ENCODE measurements at regions not wholly inside any gene's neighbourhood (a gene's known extent, or its start where the extent isn't known, plus 50 kb on each side); places are given as distances from the start of the nearest gene placed in this dataset.

DNA sequence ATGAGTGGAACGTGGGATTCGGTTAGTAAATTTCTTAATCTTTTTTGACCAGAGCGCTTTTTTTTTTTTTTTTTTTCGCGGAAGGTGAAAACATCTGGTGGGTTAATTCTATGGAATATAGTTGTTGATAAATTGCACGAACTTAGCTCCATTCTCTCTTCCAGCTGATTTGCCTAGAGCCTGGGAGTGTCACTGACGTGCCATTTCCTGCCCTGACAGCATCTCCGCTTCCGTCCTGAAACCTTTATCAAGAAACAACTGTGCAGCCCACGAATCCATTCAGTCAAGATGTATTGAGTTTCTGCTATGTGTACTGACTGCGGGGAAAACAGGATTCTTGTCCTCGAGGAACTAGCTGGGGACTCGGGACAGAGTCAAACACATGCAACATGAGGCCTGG lies 59.5 kb upstream of the TGM3 start:
- ChIA-PET CTCF (interaction anchor here (0.6 to 2.8 kb wide), 4 partner anchors 16 to 64 kb away, joined by 3 to 16 read pairs (median 3); no protein-coding TSS in a partner anchor), POLR2A (no interaction called here), SMC1A (ENCODE audit: uncharacterized antibody, unreplicated experiment) (interaction anchor here (0.6 to 1.9 kb wide), 2 partner anchors 13 to 28 kb away, joined by 3 to 7 read pairs; no protein-coding TSS in a partner anchor), RAD21 (ENCODE audit: unreplicated experiment) (interaction anchor here (0.6 kb wide), 1 partner anchor 175 kb away, joined by 3 read pairs; no protein-coding TSS in a partner anchor)
- TF ChIP-seq HDAC2 (IDR thresholded peaks at IDR 0.05) (no peak), GABPA (IDR thresholded peaks at IDR 0.05; ENCODE audit: low read depth) (no peak), MTA3 (IDR thresholded peaks at IDR 0.05; ENCODE audit: borderline replicate concordance, low read length) (no peak), MTA2 (IDR thresholded peaks at IDR 0.05; ENCODE audit: low read depth) (no peak), KAT2A (conservative IDR thresholded peaks at IDR 0.05; ENCODE audit: control insufficient read depth, low read depth, low read length) (no peak)
- H2AFZ ChIP-seq (ENCODE audit: control insufficient read depth, low read depth, low read length): no peak overlapping the region
- H3K27me3 ChIP-seq (replicated peaks in 1 of 2; ENCODE audit: control insufficient read depth in 2 of 2, insufficient read depth in 2 of 2, low read length in 1 of 2): peaks cover 0 to 2% of the 10 kb centered on the region in 2 experiments; a peak in 1 of 4 replicates
- no peaks in the 10 kb centered on the region for H3K36me3 ChIP-seq (ENCODE audit: control insufficient read depth in 2 of 2, insufficient read depth in 2 of 2, low read length in 1 of 2)
- intact Hi-C loops (cut with micrococcal nuclease; ENCODE audit: unreplicated experiment) (no loop called here), in situ Hi-C loops (cut with MboI) (no loop called here)
- ATAC-seq: no peak
- no peak overlapping the region for H3K4me2 ChIP-seq (ENCODE audit: control insufficient read depth, insufficient read depth)
- no peaks in the 10 kb centered on the region for H4K20me1 ChIP-seq (ENCODE audit: control insufficient read depth, insufficient read depth)
- peak; percentile 90 for FAIRE-seq
- H3K27ac ChIP-seq (ENCODE audit: control insufficient read depth, insufficient read depth): no peak overlapping the region
- WGBS (ENCODE audit: insufficient coverage, insufficient replicate concordance, low lambda C conversion rate, missing lambda C conversion rate): 50% methylated on average over 12 of the region's 13 CpGs
- H3K4me3 ChIP-seq: no peak overlapping the region
- BruUV-seq (replicated peaks): no TSS peak
- DNase-seq (ENCODE audit: low read depth, low spot score): no peak
- no peaks in the 10 kb centered on the region for H3K4me1 ChIP-seq (ENCODE audit: control insufficient read depth, insufficient read depth, low read length)
- H3K79me2 ChIP-seq (ENCODE audit: control insufficient read depth, insufficient read depth, low read length): no peaks in the 10 kb centered on the region
- H3K9me3 ChIP-seq (replicated peaks; ENCODE audit: control insufficient read depth, insufficient read depth, low read length): no peaks in the 10 kb centered on the region
- H3K9ac ChIP-seq (ENCODE audit: control insufficient read depth, insufficient read depth, low read length): no peak overlapping the region

- ChIA-PET POLR2A (no interaction called here), RAD21 (ENCODE audit: unreplicated experiment) (no interaction called here), CTCF (interaction anchor here (0.7 to 2.8 kb wide), 3 partner anchors 15 to 64 kb away, joined by 3 to 16 read pairs (median 3); no protein-coding TSS in a partner anchor), SMC1A (ENCODE audit: uncharacterized antibody, unreplicated experiment) (interaction anchor here (1.9 kb wide), 1 partner anchor 29 kb away, joined by 7 read pairs; no protein-coding TSS in a partner anchor)
- ATAC-seq: no peak
- Histone ChIP-seq H3K9ac (ENCODE audit: control insufficient read depth, insufficient read depth, low read length) (no peak overlapping the region), H3K27ac (ENCODE audit: control insufficient read depth, insufficient read depth) (no peak overlapping the region), H3K4me3 (no peak overlapping the region), H3K79me2 (ENCODE audit: control insufficient read depth, insufficient read depth, low read length) (no peaks in the 10 kb centered on the region), H3K36me3 (ENCODE audit: control insufficient read depth in 2 of 2, insufficient read depth in 2 of 2, low read length in 1 of 2) (no peaks in the 10 kb centered on the region), H3K4me2 (ENCODE audit: control insufficient read depth, insufficient read depth) (no peak overlapping the region), H3K4me1 (ENCODE audit: control insufficient read depth, insufficient read depth, low read length) (no peaks in the 10 kb centered on the region), H2AFZ (ENCODE audit: control insufficient read depth, low read depth, low read length) (no peak overlapping the region), H4K20me1 (ENCODE audit: control insufficient read depth, insufficient read depth) (no peaks in the 10 kb centered on the region), H3K9me3 (replicated peaks; ENCODE audit: control insufficient read depth, insufficient read depth, low read length) (no peaks in the 10 kb centered on the region), H3K27me3 (replicated peaks in 1 of 2; ENCODE audit: control insufficient read depth in 2 of 2, insufficient read depth in 2 of 2, low read length in 1 of 2) (peaks cover 0 to 2% of the 10 kb centered on the region in 2 experiments; a peak in 1 of 4 replicates)
- FAIRE-seq: no peak
- intact Hi-C loops (cut with micrococcal nuclease; ENCODE audit: unreplicated experiment): no loop called here
- 51% methylated on average over 11 of the region's 11 CpGs for WGBS (ENCODE audit: insufficient coverage, insufficient replicate concordance, low lambda C conversion rate, missing lambda C conversion rate)
- DNase-seq (ENCODE audit: low read depth, low spot score): no peak
- in situ Hi-C loops (cut with MboI): no loop called here
- TF ChIP-seq TCF3 (IDR thresholded peaks at IDR 0.05; ENCODE audit: borderline replicate concordance, insufficient read depth, low read depth, low read length): no peak
- BruUV-seq (replicated peaks): no TSS peak
Measured at GRCh38 chr20:2237059-2237458, 58.7 kb upstream of the TGM3 start.

All from GM12878 (cell line).